ENCODE measurements at regions not wholly inside any gene's neighbourhood (a gene's known extent, or its start where the extent isn't known, plus 50 kb on each side); places are given as distances from the start of the nearest gene placed in this dataset.
A peak's percentile ranks its signal among the peaks of the same experiment; 100 is the strongest.

GRCh38 chr13:110788778-110789177 is 75.3 kb downstream of the ING1 start:
- Histone ChIP-seq H3K9me1 (ENCODE audit: control insufficient read depth, insufficient read depth, low read length) (no peaks in the 10 kb centered on the region), H4K20me1 (replicated peaks; ENCODE audit: control insufficient read depth, insufficient read depth, low read length) (no peaks in the 10 kb centered on the region), H3K27me3 (ENCODE audit: control insufficient read depth in 2 of 2, insufficient read depth in 2 of 2, low read length in 2 of 2) (peaks cover 0 to 5% of the 10 kb centered on the region in 2 experiments; a peak in 3 of 5 replicates), H3K9ac (ENCODE audit: insufficient read depth in 1 of 2, low read depth in 2 of 2, low read length in 2 of 2) (no peak overlapping the region), H3K36me3 (ENCODE audit: control insufficient read depth, insufficient read depth, low read length) (no peaks in the 10 kb centered on the region), H3K4me1 (replicated peaks in 1 of 2; ENCODE audit: control insufficient read depth in 2 of 2, insufficient read depth in 2 of 2, low read length in 2 of 2) (no peaks in the 10 kb centered on the region; a peak in 1 of 5 replicates), H3K79me2 (ENCODE audit: control insufficient read depth, insufficient read depth, low read length) (no peaks in the 10 kb centered on the region), H3K4me2 (ENCODE audit: insufficient read depth, low read length) (no peak overlapping the region), H3K9me3 (replicated peaks; ENCODE audit: control insufficient read depth, insufficient read depth, low read depth, low read length) (no peaks in the 10 kb centered on the region), H3K27ac (ENCODE audit: extremely low read depth, low read depth, low read length) (no peak overlapping the region), H3K4me3 (no peak overlapping the region), H2AFZ (ENCODE audit: low read depth, low read length) (0 out of 2 replicates have a peak overlapping the region, but pooled peaks have one; percentile 26)
- POLR2A ChIA-PET, result no interaction called here
- in situ Hi-C loops (cut with MboI) (no loop called here), intact Hi-C loops (cut with micrococcal nuclease) (no loop called here)
- 5% methylated on average over 12 of the region's 14 CpGs for WGBS (ENCODE audit: insufficient coverage, low coverage, missing lambda C conversion rate)
- FAIRE-seq, result no peak
- peak; percentile 50; the same call in 2 of the 3 replicates for ATAC-seq
- BruUV-seq (replicated peaks), result no TSS peak
- no peak for DNase-seq (ENCODE audit: extremely low read depth in 1 of 4, low spot score in 3 of 4)
- CTCF ChIA-PET (ENCODE audit: low intra/inter-chr PET ratio), result no interaction called here
- no peak for TF ChIP-seq HIVEP1 (CRISPR knock-in tag; IDR thresholded peaks at IDR 0.05)
- TF ChIP-seq, protein P1, sequence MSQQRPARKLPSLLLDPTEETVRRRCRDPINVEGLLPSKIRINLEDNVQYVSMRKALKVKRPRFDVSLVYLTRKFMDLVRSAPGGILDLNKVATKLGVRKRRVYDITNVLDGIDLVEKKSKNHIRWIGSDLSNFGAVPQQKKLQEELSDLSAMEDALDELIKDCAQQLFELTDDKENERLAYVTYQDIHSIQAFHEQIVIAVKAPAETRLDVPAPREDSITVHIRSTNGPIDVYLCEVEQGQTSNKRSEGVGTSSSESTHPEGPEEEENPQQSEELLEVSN (IDR thresholded peaks at IDR 0.05; ENCODE audit: borderline replicate concordance in 1 of 2, extremely low read depth in 1 of 2, insufficient read depth in 1 of 2, insufficient read length in 1 of 2, low read depth in 1 of 2, low read length in 1 of 2, poor library complexity in 1 of 2, severe bottlenecking in 1 of 2), result peak in 1 of 2 experiments; percentile 14

DNA sequence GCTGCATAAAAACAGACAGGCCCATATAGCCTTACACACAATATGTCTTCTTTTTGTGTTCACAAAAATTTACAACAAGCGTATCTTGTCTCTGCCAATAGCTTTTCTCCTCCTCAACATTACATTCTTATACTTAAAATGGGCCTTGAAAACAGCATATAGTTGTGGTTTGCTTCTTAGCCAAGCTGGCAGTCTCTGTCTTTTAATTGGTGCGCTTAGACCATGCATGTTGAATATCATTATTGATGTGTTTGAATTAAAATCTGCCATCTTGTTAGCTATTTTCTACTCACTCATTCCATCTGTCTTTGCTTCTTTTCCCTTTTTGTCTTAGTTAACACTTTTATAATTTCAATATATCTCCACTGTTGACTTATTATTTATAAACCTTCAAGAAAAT is 76.4 kb downstream of the ING1 start:
- ChIA-PET POLR2A (interaction anchor here (0.6 kb wide), 1 partner anchor 188 kb away, joined by 3 read pairs; no protein-coding TSS in a partner anchor), CTCF (ENCODE audit: low intra/inter-chr PET ratio) (interaction anchor here (0.5 kb wide), 1 partner anchor 58 kb away, joined by 5 read pairs; no protein-coding TSS in a partner anchor)
- TF ChIP-seq, protein P2, sequence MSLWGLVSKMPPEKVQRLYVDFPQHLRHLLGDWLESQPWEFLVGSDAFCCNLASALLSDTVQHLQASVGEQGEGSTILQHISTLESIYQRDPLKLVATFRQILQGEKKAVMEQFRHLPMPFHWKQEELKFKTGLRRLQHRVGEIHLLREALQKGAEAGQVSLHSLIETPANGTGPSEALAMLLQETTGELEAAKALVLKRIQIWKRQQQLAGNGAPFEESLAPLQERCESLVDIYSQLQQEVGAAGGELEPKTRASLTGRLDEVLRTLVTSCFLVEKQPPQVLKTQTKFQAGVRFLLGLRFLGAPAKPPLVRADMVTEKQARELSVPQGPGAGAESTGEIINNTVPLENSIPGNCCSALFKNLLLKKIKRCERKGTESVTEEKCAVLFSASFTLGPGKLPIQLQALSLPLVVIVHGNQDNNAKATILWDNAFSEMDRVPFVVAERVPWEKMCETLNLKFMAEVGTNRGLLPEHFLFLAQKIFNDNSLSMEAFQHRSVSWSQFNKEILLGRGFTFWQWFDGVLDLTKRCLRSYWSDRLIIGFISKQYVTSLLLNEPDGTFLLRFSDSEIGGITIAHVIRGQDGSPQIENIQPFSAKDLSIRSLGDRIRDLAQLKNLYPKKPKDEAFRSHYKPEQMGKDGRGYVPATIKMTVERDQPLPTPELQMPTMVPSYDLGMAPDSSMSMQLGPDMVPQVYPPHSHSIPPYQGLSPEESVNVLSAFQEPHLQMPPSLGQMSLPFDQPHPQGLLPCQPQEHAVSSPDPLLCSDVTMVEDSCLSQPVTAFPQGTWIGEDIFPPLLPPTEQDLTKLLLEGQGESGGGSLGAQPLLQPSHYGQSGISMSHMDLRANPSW (CRISPR knock-in tag; IDR thresholded peaks at IDR 0.05), result no peak
- TF ChIP-seq CAMTA2 (CRISPR knock-in tag; conservative IDR thresholded peaks at IDR 0.05) (no peak), COPS2 (conservative IDR thresholded peaks at IDR 0.05) (no peak), KAT7 (CRISPR knock-in tag; IDR thresholded peaks at IDR 0.05; ENCODE audit: borderline replicate concordance) (no peak), CEBPZ (IDR thresholded peaks at IDR 0.05; ENCODE audit: borderline replicate concordance, low read depth, low read length) (no peak), CSDE1 (IDR thresholded peaks at IDR 0.05) (no peak)

More for the DNA sequence above, 76.4 kb downstream of the ING1 start:
- no peak overlapping the region for H2AFZ ChIP-seq (ENCODE audit: low read depth, low read length)
- H3K27me3 ChIP-seq (ENCODE audit: control insufficient read depth in 2 of 2, insufficient read depth in 2 of 2, low read length in 2 of 2), result peaks cover 0 to 16% of the 10 kb centered on the region in 2 experiments; a peak in 3 of 5 replicates
- no peak overlapping the region for H3K27ac ChIP-seq (ENCODE audit: extremely low read depth, low read depth, low read length)
- no peak overlapping the region for H3K4me3 ChIP-seq
- no peaks in the 10 kb centered on the region for H3K9me1 ChIP-seq (ENCODE audit: control insufficient read depth, insufficient read depth, low read length)
- no peak for ATAC-seq
- FAIRE-seq, result no peak
- no peaks in the 10 kb centered on the region for H3K36me3 ChIP-seq (ENCODE audit: control insufficient read depth, insufficient read depth, low read length)
- H3K4me2 ChIP-seq (ENCODE audit: insufficient read depth, low read length), result no peak overlapping the region
- H3K79me2 ChIP-seq (ENCODE audit: control insufficient read depth, insufficient read depth, low read length), result no peaks in the 10 kb centered on the region
- no TSS peak for BruUV-seq (replicated peaks)
- H3K9me3 ChIP-seq (replicated peaks; ENCODE audit: control insufficient read depth, insufficient read depth, low read depth, low read length), result no peaks in the 10 kb centered on the region
- no peaks in the 10 kb centered on the region; a peak in 1 of 5 replicates for H3K4me1 ChIP-seq (replicated peaks in 1 of 2; ENCODE audit: control insufficient read depth in 2 of 2, insufficient read depth in 2 of 2, low read length in 2 of 2)
- intact Hi-C loops (cut with micrococcal nuclease), result no loop called here
- no peak for DNase-seq (ENCODE audit: extremely low read depth in 1 of 4, low spot score in 3 of 4)
- no peaks in the 10 kb centered on the region for H4K20me1 ChIP-seq (replicated peaks; ENCODE audit: control insufficient read depth, insufficient read depth, low read length)
- H3K9ac ChIP-seq (ENCODE audit: insufficient read depth in 1 of 2, low read depth in 2 of 2, low read length in 2 of 2), result no peak overlapping the region
- in situ Hi-C loops (cut with MboI), result no loop called here
- WGBS (ENCODE audit: insufficient coverage, low coverage, missing lambda C conversion rate), result 5% methylated on average over 2 of the region's 2 CpGs
